Tibial nerve (tissue), 4 donors: ENCODE measurements at regions not wholly inside any gene's neighbourhood (a gene's known extent, or its start where the extent isn't known, plus 50 kb on each side); places are given as distances from the start of the nearest gene placed in this dataset.
A peak's percentile ranks its signal among the peaks of the same experiment; 100 is the strongest.

ENCODE experiments used
- DNase-seq, 2 donors: peaks; one replicate each; pipeline ENCODE4 v3.0.0-alpha.2; 2019; ENCODE audit warnings: low spot score in 2 of 2
- H3K27ac ChIP-seq, 4 donors: fragments of 200-600 bp; sonication (generic) in 3 of 4; one replicate each; pipeline ENCODE4 v1.5.1; 2017 to 2019; ENCODE audit warnings: mild to moderate bottlenecking in 1 of 4
- H3K27me3 ChIP-seq, 2 donors: fragments of 200-600 bp; sonication (generic) in 1 of 2; one replicate each; pipeline versions ENCODE4 v1.5.1 to v1.6.0; 2017 to 2019
- H3K36me3 ChIP-seq, 3 donors: fragments of 200-600 bp; sonication (generic); one replicate each; pipeline ENCODE4 v1.5.1; 2018 to 2019
- H3K4me1 ChIP-seq, 4 donors: fragments of 200-600 bp; sonication (generic) in 3 of 4; one replicate each; pipeline ENCODE4 v1.5.1; 2017 to 2019
- H3K4me3 ChIP-seq, 4 donors: fragments of 200-600 bp; sonication (generic) in 3 of 4; one replicate each; pipeline ENCODE4 v1.5.1; 2017 to 2019; ENCODE audit warnings: mild to moderate bottlenecking in 1 of 4, moderate library complexity in 1 of 4
- H3K9me3 ChIP-seq, 4 donors: fragments of 200-600 bp; sonication (generic) in 3 of 4; one replicate each; pipeline ENCODE4 v1.5.1; 2017 to 2019
- CTCF ChIP-seq, 5 experiments: fragments of 200-600 bp in 3 of 5; fragments of 450-650 bp in 2 of 5; sonication (generic) in 3 of 5; IDR thresholded peaks; one replicate each; pipeline ENCODE4 v1.5.1; 2016 to 2019; ENCODE audit warnings: antibody characterized with exemption in 5 of 5, mild to moderate bottlenecking in 3 of 5, moderate library complexity in 2 of 5
- EP300 ChIP-seq, 2 donors: sonication (generic); formaldehyde crosslinking; IDR thresholded peaks; one replicate each; pipeline ENCODE4 v1.6.1; 2017; ENCODE audit warnings: antibody characterized with exemption in 2 of 2, mild to moderate bottlenecking in 1 of 2
- POLR2A ChIP-seq, 2 donors: fragments of 450-650 bp; IDR thresholded peaks; one replicate each; pipeline ENCODE4 v1.6.1; 2017; ENCODE audit warnings: antibody characterized with exemption in 2 of 2, mild to moderate bottlenecking in 2 of 2, moderate library complexity in 2 of 2
- WGBS, 2 donors: methylation state at CpG; one replicate each; pipeline ENCODE4 v1.1.5; 2018; 5-methylcytosine and 5-hydroxymethylcytosine counted together

DNA sequence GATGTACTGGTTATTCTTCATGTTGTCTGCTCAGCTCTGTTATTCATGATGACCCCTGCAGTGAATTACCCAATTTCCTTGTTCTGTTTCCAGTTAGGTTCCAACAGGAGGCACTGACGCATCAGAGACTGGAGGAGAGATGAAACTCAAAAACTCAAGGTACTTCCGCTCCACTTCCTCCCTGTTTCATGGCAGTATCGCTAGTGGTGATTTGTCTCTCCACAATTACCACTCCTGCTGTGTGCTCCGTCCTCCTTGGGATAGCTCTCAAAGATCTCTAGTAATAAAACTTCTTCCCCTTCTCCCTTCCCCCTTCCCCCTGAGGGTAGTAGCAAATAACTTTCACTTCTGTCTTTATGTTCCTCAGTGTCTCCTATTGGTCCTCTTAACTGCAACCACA, 107.4 kb upstream of the ABCB5 start:
- Histone ChIP-seq H3K4me1 (peaks cover 0 to 7% (median 2%) of the 10 kb centered on the region in 4 donors), H3K36me3 (no peaks in the 10 kb centered on the region), H3K27ac (no peak overlapping the region), H3K4me3 (no peak overlapping the region), H3K9me3 (no peaks in the 10 kb centered on the region), H3K27me3 (no peaks in the 10 kb centered on the region)
- TF ChIP-seq CTCF (IDR thresholded peaks at IDR 0.05): no peak
- no peak for TF ChIP-seq POLR2A (IDR thresholded peaks at IDR 0.05)
- peak in 1 of 2 donors; percentile 28 for TF ChIP-seq EP300 (IDR thresholded peaks at IDR 0.05)
- 78 to 81% methylated on average over 4 of the region's 4 CpGs for WGBS, 2 donors
- DNase-seq: no peak

GRCh38 chr7:20509892-20510572, 105.4 kb upstream of the ABCB5 start:
- Histone ChIP-seq H3K4me3 (no peak overlapping the region), H3K27me3 (no peaks in the 10 kb centered on the region), H3K4me1 (peaks cover 0 to 12% (median 2%) of the 10 kb centered on the region in 4 donors), H3K36me3 (no peaks in the 10 kb centered on the region), H3K9me3 (no peaks in the 10 kb centered on the region), H3K27ac (peak overlapping the region in 1 of 4 donors; percentile 56)
- WGBS, 2 donors: 60 to 61% methylated on average over 4 of the region's 4 CpGs
- TF ChIP-seq POLR2A (IDR thresholded peaks at IDR 0.05): no peak
- TF ChIP-seq EP300 (IDR thresholded peaks at IDR 0.05): no peak
- TF ChIP-seq CTCF (IDR thresholded peaks at IDR 0.05): no peak
- DNase-seq: no peak

DNA sequence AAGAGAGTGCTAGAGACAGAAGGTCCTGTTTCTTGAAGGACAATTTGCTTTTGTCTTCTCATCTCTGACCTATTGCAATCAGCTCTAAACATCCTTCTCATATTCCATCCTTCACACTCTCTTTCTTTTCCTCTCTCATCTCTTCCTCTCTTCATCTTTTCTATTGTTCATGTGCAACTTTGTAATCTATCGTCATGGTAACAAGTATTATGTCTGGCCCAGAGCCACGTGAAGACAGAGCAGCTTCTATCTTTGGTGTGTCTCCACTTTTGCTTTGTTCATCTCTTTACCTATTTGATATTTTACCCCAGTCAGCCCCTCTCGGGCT, 104.9 kb upstream of the ABCB5 start:
- no peak for DNase-seq
- TF ChIP-seq POLR2A (IDR thresholded peaks at IDR 0.05) (no peak), EP300 (IDR thresholded peaks at IDR 0.05) (no peak), CTCF (IDR thresholded peaks at IDR 0.05) (no peak)
- Histone ChIP-seq H3K4me1 (peaks cover 0 to 12% (median 2%) of the 10 kb centered on the region in 4 donors), H3K27me3 (no peaks in the 10 kb centered on the region), H3K36me3 (no peaks in the 10 kb centered on the region), H3K27ac (peak overlapping the region in 2 of 4 donors; percentile 9 to 56), H3K9me3 (no peaks in the 10 kb centered on the region), H3K4me3 (no peak overlapping the region)
- WGBS, 2 donors: 39 to 42% methylated on average over 3 of the region's 3 CpGs

- Histone ChIP-seq H3K36me3 (no peaks in the 10 kb centered on the region), H3K4me1 (peaks cover 0 to 12% (median 2%) of the 10 kb centered on the region in 4 donors), H3K4me3 (no peak overlapping the region), H3K27ac (peak overlapping the region in 2 of 4 donors; percentile 53 to 77), H3K27me3 (no peaks in the 10 kb centered on the region), H3K9me3 (no peaks in the 10 kb centered on the region)
- 66 to 67% methylated on average over 2 of the region's 2 CpGs for WGBS, 2 donors
- TF ChIP-seq POLR2A (IDR thresholded peaks at IDR 0.05) (no peak), CTCF (IDR thresholded peaks at IDR 0.05) (no peak), EP300 (IDR thresholded peaks at IDR 0.05) (no peak)
- no peak for DNase-seq
These were observed 102.1 kb upstream of the ABCB5 start for GRCh38 chr7:20513341-20513740.

DNA sequence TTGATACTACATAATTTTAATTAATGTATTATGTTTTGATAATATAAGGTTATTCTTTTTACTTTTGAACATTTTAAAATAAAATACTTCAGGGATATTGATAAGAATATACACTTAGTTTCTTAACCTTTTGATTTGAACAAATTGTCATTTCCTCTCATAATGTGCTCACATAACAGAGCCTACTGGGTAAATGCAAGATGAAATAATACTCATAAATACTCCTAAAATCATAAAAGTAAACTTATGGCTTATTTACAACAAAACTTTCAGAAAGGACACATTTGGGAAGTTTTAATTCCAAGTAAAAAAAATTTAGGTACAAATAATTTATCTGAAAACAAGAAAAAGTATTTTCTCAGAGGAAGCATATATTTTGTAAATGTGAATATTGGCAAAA, 101.6 kb upstream of the ABCB5 start:
- Histone ChIP-seq H3K4me1 (peaks cover 0 to 9% (median 2%) of the 10 kb centered on the region in 4 donors), H3K9me3 (no peaks in the 10 kb centered on the region), H3K4me3 (no peak overlapping the region), H3K27ac (peak overlapping the region in 2 of 4 donors; percentile 53 to 77), H3K27me3 (no peaks in the 10 kb centered on the region), H3K36me3 (no peaks in the 10 kb centered on the region)
- DNase-seq: no peak
- TF ChIP-seq POLR2A (IDR thresholded peaks at IDR 0.05) (no peak), EP300 (IDR thresholded peaks at IDR 0.05) (no peak), CTCF (IDR thresholded peaks at IDR 0.05) (no peak)
